ENCODE measurements at regions not wholly inside any gene's neighbourhood (a gene's known extent, or its start where the extent isn't known, plus 50 kb on each side); places are given as distances from the start of the nearest gene placed in this dataset.

- ChIA-PET POLR2A (ENCODE audit: partially characterized antibody) (no interaction called here), CTCF (ENCODE audit: partially characterized antibody) (interaction anchor here (0.6 to 3.4 kb wide), 7 partner anchors 8 to 367 kb away, joined by 3 to 13 read pairs (median 5); no protein-coding TSS in a partner anchor)
- no peak overlapping the region for H3K23ac ChIP-seq (ENCODE audit: insufficient read length)
Observed at GRCh38 chr15:66929843-66930402, 135.5 kb upstream of the SMAD3 start.

More at GRCh38 chr15:66929843-66930402, 135.5 kb upstream of the SMAD3 start:
- no peak overlapping the region for H3K4me2 ChIP-seq (ENCODE audit: insufficient read depth in 1 of 2, low read depth in 2 of 2, low read length in 2 of 2)
- 96% methylated on average over 2 of the region's 2 CpGs; no CpG with 5 or more reads in 1 of the 2 experiments for WGBS, 2 experiments (ENCODE audit: extremely low coverage in 1 of 2, insufficient coverage in 1 of 2, insufficient read length in 1 of 2, insufficient replicate concordance in 2 of 2, low coverage in 1 of 2, low lambda C conversion rate in 2 of 2, missing lambda C conversion rate in 1 of 2)
- H3K79me2 ChIP-seq (ENCODE audit: control insufficient read depth in 1 of 2, insufficient read depth in 2 of 2, low read length in 2 of 2): no peaks in the 10 kb centered on the region
- H3K4ac ChIP-seq (replicated peaks; ENCODE audit: insufficient read length, low read depth, low read length): no peak overlapping the region
- peaks cover 16 to 22% of the 10 kb centered on the region in 2 experiments for H3K9me3 ChIP-seq (ENCODE audit: insufficient read depth in 2 of 2, low read depth in 1 of 2, low read length in 1 of 2)
- no peak overlapping the region for H2BK20ac ChIP-seq (ENCODE audit: low read length)
- H2AFZ ChIP-seq (ENCODE audit: low read length): no peak overlapping the region
- no peak overlapping the region for H3K14ac ChIP-seq (ENCODE audit: insufficient read length)
- H3K27me3 ChIP-seq (replicated peaks in 1 of 4; ENCODE audit: control insufficient read depth in 3 of 4, extremely low read depth in 1 of 4, insufficient read depth in 3 of 4, low read length in 3 of 4): no peaks in the 10 kb centered on the region
- FAIRE-seq (no peak), DNase-seq (ENCODE audit: low read depth in 1 of 2, low spot score in 2 of 2) (no peak)
- no peak overlapping the region for H3K18ac ChIP-seq (ENCODE audit: extremely low read depth, low read length)
- no peak overlapping the region for H2BK120ac ChIP-seq (replicated peaks; ENCODE audit: low read depth, low read length)
- H3K4me3 ChIP-seq (ENCODE audit: extremely low read depth in 1 of 4, insufficient read depth in 2 of 4, low read depth in 3 of 4, low read length in 4 of 4): no peak overlapping the region
- peaks cover 2% of the 10 kb centered on the region; the same call in 1 of the 2 replicates for H3K23me2 ChIP-seq (ENCODE audit: low read depth, low read length)
- no peak overlapping the region for H3K9ac ChIP-seq (replicated peaks in 1 of 4; ENCODE audit: extremely low read depth in 1 of 4, low read depth in 3 of 4, low read length in 3 of 4)
- no peak overlapping the region for H4K91ac ChIP-seq (replicated peaks; ENCODE audit: insufficient read length, low read length)
- no peak overlapping the region for H3K27ac ChIP-seq (ENCODE audit: low read depth, low read length)
- H4K8ac ChIP-seq (ENCODE audit: extremely low read depth, insufficient read depth, low read length): no peak overlapping the region
- H2AK5ac ChIP-seq (ENCODE audit: low read depth, low read length): no peak overlapping the region
- no peak overlapping the region for H2BK12ac ChIP-seq (ENCODE audit: low read depth, low read length)
- H2BK5ac ChIP-seq (ENCODE audit: low read depth, low read length): no peak overlapping the region
- H2BK15ac ChIP-seq (ENCODE audit: low read length): no peak overlapping the region
- H3K4me1 ChIP-seq (replicated peaks in 1 of 4; ENCODE audit: control insufficient read depth in 3 of 4, insufficient read depth in 4 of 4, low read length in 3 of 4): peaks cover 0 to 10% (median 5%) of the 10 kb centered on the region in 4 experiments; a peak in 4 of 7 replicates
- no peak overlapping the region for H4K5ac ChIP-seq (ENCODE audit: insufficient read length, low read depth, low read length)
- H4K20me1 ChIP-seq (replicated peaks in 1 of 2; ENCODE audit: control insufficient read depth in 1 of 2, insufficient read depth in 2 of 2, low read length in 2 of 2): peaks cover 0 to 3% of the 10 kb centered on the region in 2 experiments
- H3K36me3 ChIP-seq (ENCODE audit: control insufficient read depth in 2 of 4, insufficient read depth in 4 of 4, low read length in 3 of 4): peaks cover 0 to 4% (median 1%) of the 10 kb centered on the region in 4 experiments; a peak in 1 of 8 replicates
- no peak overlapping the region for H3K56ac ChIP-seq (replicated peaks; ENCODE audit: insufficient read length, low read depth, low read length)
- H3K79me1 ChIP-seq (ENCODE audit: low read depth, low read length): no peaks in the 10 kb centered on the region
